ENCODE measurements at regions not wholly inside any gene's neighbourhood (a gene's known extent, or its start where the extent isn't known, plus 50 kb on each side); places are given as distances from the start of the nearest gene placed in this dataset.

GRCh38 chr22:44596396-44597125 lies 98.5 kb upstream of the RTL6 start:
- Histone ChIP-seq H3K27me3 (replicated peaks; ENCODE audit: insufficient read depth, low read depth, low read length, poor library complexity) (no peaks in the 10 kb centered on the region), H3K4me1 (ENCODE audit: insufficient read depth, low read length, poor library complexity, severe bottlenecking) (peaks cover 17% of the 10 kb centered on the region), H3K36me3 (ENCODE audit: insufficient read depth, low read length, poor library complexity, severe bottlenecking) (no peaks in the 10 kb centered on the region), H3K27ac (ENCODE audit: low read depth, low read length, poor library complexity, severe bottlenecking) (no peak overlapping the region), H3K4me3 (ENCODE audit: low read depth, low read length, poor library complexity, severe bottlenecking) (no peak overlapping the region), H3K9me3 (ENCODE audit: low read depth, low read length, poor library complexity, severe bottlenecking) (no peaks in the 10 kb centered on the region)
- ChIA-PET POLR2A (ENCODE audit: low non-redundant PET) (no interaction called here), CTCF (no interaction called here)
- BruUV-seq (replicated peaks): no TSS peak
- intact Hi-C loops (cut with micrococcal nuclease; ENCODE audit: unreplicated experiment): no loop called here
- DNase-seq (ENCODE audit: low spot score): no peak
- TF ChIP-seq EZH2 (IDR thresholded peaks at IDR 0.05; ENCODE audit: borderline replicate concordance, low read depth, low read length, poor library complexity, severe bottlenecking) (no peak), CTCF (conservative IDR thresholded peaks at IDR 0.05; ENCODE audit: low read depth, low read length) (no peak)

GRCh38 chr22:44595841-44596341 lies 97.9 kb upstream of the RTL6 start:
- POLR2A ChIA-PET (ENCODE audit: low non-redundant PET): no interaction called here

GRCh38 chr22:44594951-44595350 lies 96.9 kb upstream of the RTL6 start:
- Histone ChIP-seq H3K27me3 (replicated peaks; ENCODE audit: insufficient read depth, low read depth, low read length, poor library complexity) (no peaks in the 10 kb centered on the region), H3K4me1 (ENCODE audit: insufficient read depth, low read length, poor library complexity, severe bottlenecking) (peaks cover 17% of the 10 kb centered on the region), H3K27ac (ENCODE audit: low read depth, low read length, poor library complexity, severe bottlenecking) (no peak overlapping the region), H3K36me3 (ENCODE audit: insufficient read depth, low read length, poor library complexity, severe bottlenecking) (no peaks in the 10 kb centered on the region), H3K9me3 (ENCODE audit: low read depth, low read length, poor library complexity, severe bottlenecking) (no peaks in the 10 kb centered on the region), H3K4me3 (ENCODE audit: low read depth, low read length, poor library complexity, severe bottlenecking) (no peak overlapping the region)
- CTCF ChIA-PET: interaction anchor here (0.9 kb wide), 1 partner anchor 602 kb away, joined by 3 read pairs; no protein-coding TSS in a partner anchor
- no peak for DNase-seq (ENCODE audit: low spot score)
- TF ChIP-seq EZH2 (IDR thresholded peaks at IDR 0.05; ENCODE audit: borderline replicate concordance, low read depth, low read length, poor library complexity, severe bottlenecking): no peak
- no TSS peak for BruUV-seq (replicated peaks)
- POLR2A ChIA-PET (ENCODE audit: low non-redundant PET): no interaction called here
- intact Hi-C loops (cut with micrococcal nuclease; ENCODE audit: unreplicated experiment): no loop called here

More at GRCh38 chr22:44595841-44596341, 97.9 kb upstream of the RTL6 start:
- Histone ChIP-seq H3K27ac (ENCODE audit: low read depth, low read length, poor library complexity, severe bottlenecking) (no peak overlapping the region), H3K4me3 (ENCODE audit: low read depth, low read length, poor library complexity, severe bottlenecking) (no peak overlapping the region), H3K36me3 (ENCODE audit: insufficient read depth, low read length, poor library complexity, severe bottlenecking) (no peaks in the 10 kb centered on the region), H3K4me1 (ENCODE audit: insufficient read depth, low read length, poor library complexity, severe bottlenecking) (peaks cover 17% of the 10 kb centered on the region), H3K9me3 (ENCODE audit: low read depth, low read length, poor library complexity, severe bottlenecking) (no peaks in the 10 kb centered on the region), H3K27me3 (replicated peaks; ENCODE audit: insufficient read depth, low read depth, low read length, poor library complexity) (no peaks in the 10 kb centered on the region)
- CTCF ChIA-PET: interaction anchor here (0.9 kb wide), 1 partner anchor 602 kb away, joined by 3 read pairs; no protein-coding TSS in a partner anchor
- BruUV-seq (replicated peaks): no TSS peak
- TF ChIP-seq EZH2 (IDR thresholded peaks at IDR 0.05; ENCODE audit: borderline replicate concordance, low read depth, low read length, poor library complexity, severe bottlenecking) (no peak), CTCF (conservative IDR thresholded peaks at IDR 0.05; ENCODE audit: low read depth, low read length) (no peak)
- intact Hi-C loops (cut with micrococcal nuclease; ENCODE audit: unreplicated experiment): no loop called here
- peak; percentile 33 for DNase-seq (ENCODE audit: low spot score)

- peak overlapping the region; percentile 11 for H3K27ac ChIP-seq (ENCODE audit: low read depth, low read length, poor library complexity, severe bottlenecking)
- POLR2A ChIA-PET (ENCODE audit: low non-redundant PET): no interaction called here
- H3K36me3 ChIP-seq (ENCODE audit: insufficient read depth, low read length, poor library complexity, severe bottlenecking): no peaks in the 10 kb centered on the region
- no peak for TF ChIP-seq EZH2 (IDR thresholded peaks at IDR 0.05; ENCODE audit: borderline replicate concordance, low read depth, low read length, poor library complexity, severe bottlenecking)
- no peak for TF ChIP-seq CTCF (conservative IDR thresholded peaks at IDR 0.05; ENCODE audit: low read depth, low read length)
- intact Hi-C loops (cut with micrococcal nuclease; ENCODE audit: unreplicated experiment): no loop called here
- peak; percentile 30 for DNase-seq (ENCODE audit: low spot score)
- peaks cover 17% of the 10 kb centered on the region for H3K4me1 ChIP-seq (ENCODE audit: insufficient read depth, low read length, poor library complexity, severe bottlenecking)
- no peaks in the 10 kb centered on the region for H3K9me3 ChIP-seq (ENCODE audit: low read depth, low read length, poor library complexity, severe bottlenecking)
- no peak overlapping the region for H3K4me3 ChIP-seq (ENCODE audit: low read depth, low read length, poor library complexity, severe bottlenecking)
- CTCF ChIA-PET: no interaction called here
- H3K27me3 ChIP-seq (replicated peaks; ENCODE audit: insufficient read depth, low read depth, low read length, poor library complexity): no peaks in the 10 kb centered on the region
- BruUV-seq (replicated peaks): no TSS peak
Measured at GRCh38 chr22:44592824-44593148, 94.8 kb upstream of the RTL6 start.

All from A673 (cell line).